ENCODE measurements at regions not wholly inside any gene's neighbourhood (a gene's known extent, or its start where the extent isn't known, plus 50 kb on each side); places are given as distances from the start of the nearest gene placed in this dataset.

DNA sequence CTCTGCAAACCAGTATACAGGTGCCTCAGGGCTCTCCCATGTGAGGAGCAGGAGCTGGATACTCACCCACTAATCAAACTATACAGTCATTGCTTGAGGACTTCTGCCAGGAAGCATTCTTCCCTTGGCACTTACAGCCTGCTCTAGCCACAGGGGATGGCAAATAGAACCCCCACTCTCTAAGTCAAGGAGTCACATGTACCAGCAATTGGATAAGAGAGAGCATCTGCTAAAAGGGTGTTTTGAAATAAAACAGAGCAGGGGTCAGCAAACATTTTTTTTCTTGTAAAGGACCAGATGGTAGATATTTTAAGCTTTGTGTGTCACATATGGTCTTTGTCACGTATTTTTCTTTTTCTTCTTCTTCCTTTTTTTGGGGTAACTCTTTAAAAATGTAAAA, 865.2 kb upstream of the GHITM start:
- no peak overlapping the region for H3K4me3 ChIP-seq (replicated peaks in 1 of 2; ENCODE audit: low read depth in 2 of 2, low read length in 2 of 2)
- no peak for DNase-seq (ENCODE audit: low read depth in 2 of 2)
- TF ChIP-seq CTCF (IDR thresholded peaks at IDR 0.05; ENCODE audit: low read depth, low read length) = no peak

DNA sequence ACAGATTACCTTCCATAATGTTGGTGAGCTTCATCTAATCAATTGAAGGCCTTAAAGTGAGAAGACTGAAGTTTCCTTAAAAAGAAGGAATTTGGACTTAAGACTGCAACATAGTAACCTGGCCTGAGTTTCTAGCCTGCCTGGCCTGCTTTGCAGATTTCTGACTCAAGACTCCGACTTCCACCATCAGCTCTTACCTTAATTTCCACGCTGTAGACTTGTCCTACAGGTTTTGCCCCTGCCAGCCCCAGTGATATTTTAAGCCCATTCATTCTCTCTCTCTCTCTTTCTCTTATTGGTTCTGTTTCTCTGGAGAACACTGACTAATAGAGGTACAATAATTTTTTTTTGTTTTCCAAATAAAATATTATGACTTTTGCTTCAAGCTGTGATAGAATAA, 862.3 kb upstream of the GHITM start:
- DNase-seq (ENCODE audit: low read depth in 2 of 2) = no peak
- no peak overlapping the region for H3K4me3 ChIP-seq (replicated peaks in 1 of 2; ENCODE audit: low read depth in 2 of 2, low read length in 2 of 2)
- no peak for TF ChIP-seq CTCF (IDR thresholded peaks at IDR 0.05; ENCODE audit: low read depth, low read length)

DNA sequence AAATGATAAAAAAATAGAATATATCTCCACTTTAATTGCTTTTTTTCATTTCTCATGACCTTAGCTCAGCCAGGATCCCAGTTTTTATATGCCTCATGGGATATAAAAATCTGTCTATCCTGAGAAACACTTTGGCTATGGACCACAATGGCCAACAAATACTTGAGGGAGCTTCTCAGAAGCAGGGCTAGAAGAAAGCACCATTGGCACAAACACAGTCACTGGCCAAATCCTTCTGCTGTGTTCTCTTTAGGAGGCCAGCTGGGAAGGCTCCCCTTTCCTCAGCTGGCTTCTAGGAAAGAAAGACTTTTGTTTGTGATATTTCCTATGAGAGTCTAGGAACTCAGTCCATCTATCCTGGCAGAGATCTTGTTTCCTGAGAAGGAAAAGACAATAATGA, 856.2 kb upstream of the GHITM start:
- DNase-seq (ENCODE audit: low read depth in 2 of 2) = no peak
- no peak for TF ChIP-seq CTCF (IDR thresholded peaks at IDR 0.05; ENCODE audit: low read depth, low read length)
- H3K4me3 ChIP-seq (replicated peaks in 1 of 2; ENCODE audit: low read depth in 2 of 2, low read length in 2 of 2) = no peak overlapping the region

DNA sequence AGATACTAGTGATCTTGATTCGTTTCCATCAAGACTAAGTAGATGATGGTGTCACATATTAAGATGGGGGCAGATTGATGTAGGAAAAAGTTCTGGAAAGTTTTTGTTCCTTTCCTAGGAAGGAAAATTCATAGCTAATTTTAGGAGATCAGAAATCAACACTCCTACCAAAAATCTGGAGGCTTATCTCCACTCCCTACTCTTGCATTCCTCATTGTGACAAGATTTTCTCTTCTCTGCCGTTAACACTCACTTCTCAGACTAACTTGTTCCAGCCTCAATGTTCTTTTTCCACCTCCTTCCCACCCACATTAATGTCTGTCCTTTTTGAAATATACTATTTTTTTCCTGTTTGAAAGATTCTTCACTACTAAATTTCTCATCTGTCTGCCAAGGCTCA, 851.9 kb upstream of the GHITM start:
- TF ChIP-seq CTCF (IDR thresholded peaks at IDR 0.05; ENCODE audit: low read depth, low read length) = no peak
- no peak overlapping the region for H3K4me3 ChIP-seq (replicated peaks in 1 of 2; ENCODE audit: low read depth in 2 of 2, low read length in 2 of 2)
- no peak for DNase-seq (ENCODE audit: low read depth in 2 of 2)

DNA sequence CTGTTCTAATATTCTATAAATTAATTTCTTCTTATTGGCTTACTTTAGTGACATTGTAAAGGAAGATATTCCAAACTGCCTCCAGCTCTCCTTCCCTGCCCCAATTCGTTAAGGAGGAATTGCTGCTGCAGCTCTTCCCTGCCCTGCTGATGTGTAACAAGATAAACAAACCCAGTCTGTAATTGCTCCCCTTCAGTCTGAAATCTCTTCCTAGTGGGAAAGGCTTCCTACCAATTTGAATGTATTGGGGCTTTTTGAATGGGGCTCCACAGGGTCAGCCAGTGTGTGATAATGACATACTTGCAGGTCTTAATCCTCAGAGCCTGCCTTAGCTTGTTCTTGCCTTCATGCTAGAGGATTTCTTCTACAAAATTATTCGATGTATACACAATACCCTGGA, 849.9 kb upstream of the GHITM start:
- no peak overlapping the region for H3K4me3 ChIP-seq (replicated peaks in 1 of 2; ENCODE audit: low read depth in 2 of 2, low read length in 2 of 2)
- DNase-seq (ENCODE audit: low read depth in 2 of 2) = no peak
- TF ChIP-seq CTCF (IDR thresholded peaks at IDR 0.05; ENCODE audit: low read depth, low read length) = no peak

DNA sequence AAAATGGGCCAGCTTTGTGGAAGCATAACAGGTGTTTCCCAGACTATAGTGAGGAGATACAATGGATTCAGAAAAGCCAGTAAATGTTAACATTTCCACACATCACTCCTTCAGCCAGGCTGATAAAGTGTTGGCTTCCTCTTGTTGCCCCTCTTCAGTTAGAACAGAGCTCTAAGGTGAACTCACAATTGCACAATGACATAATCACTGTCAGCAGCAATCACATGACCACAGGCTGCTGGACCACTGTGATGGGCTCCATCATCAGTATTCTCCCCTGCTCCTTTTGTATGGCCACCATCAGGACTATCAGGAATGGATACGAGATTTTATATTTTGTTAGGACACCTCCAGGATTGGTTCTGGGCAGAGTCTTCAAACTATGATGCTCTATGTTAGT, 849.4 kb upstream of the GHITM start:
- H3K4me3 ChIP-seq (replicated peaks in 1 of 2; ENCODE audit: low read depth in 2 of 2, low read length in 2 of 2) = no peak overlapping the region
- no peak for TF ChIP-seq CTCF (IDR thresholded peaks at IDR 0.05; ENCODE audit: low read depth, low read length)
- DNase-seq (ENCODE audit: low read depth in 2 of 2) = no peak

- no peak for TF ChIP-seq CTCF (IDR thresholded peaks at IDR 0.05; ENCODE audit: low read depth, low read length)
- no peak for DNase-seq (ENCODE audit: low read depth in 2 of 2)
- H3K4me3 ChIP-seq (replicated peaks in 1 of 2; ENCODE audit: low read depth in 2 of 2, low read length in 2 of 2) = no peak overlapping the region
Observed at GRCh38 chr10:83301732-83302131, 837.6 kb upstream of the GHITM start.

All from cardiac fibroblast (primary cell).